Caki2 (cell line): ENCODE measurements at regions not wholly inside any gene's neighbourhood (a gene's known extent, or its start where the extent isn't known, plus 50 kb on each side); places are given as distances from the start of the nearest gene placed in this dataset.

ENCODE experiments used
- DNase-seq: peaks from one replicate; pipeline ENCODE4 v3.0.0-alpha.2; 2015; ENCODE audit warnings: low read depth
- in situ Hi-C: cut with HindIII; loops from 2 replicates; pipeline ENCODE4 v1.10.0; 2016; ENCODE audit warnings: low sequenced_read_pairs, low pct_unique_long_range_greater_than_20kb, mixed read lengths

DNA sequence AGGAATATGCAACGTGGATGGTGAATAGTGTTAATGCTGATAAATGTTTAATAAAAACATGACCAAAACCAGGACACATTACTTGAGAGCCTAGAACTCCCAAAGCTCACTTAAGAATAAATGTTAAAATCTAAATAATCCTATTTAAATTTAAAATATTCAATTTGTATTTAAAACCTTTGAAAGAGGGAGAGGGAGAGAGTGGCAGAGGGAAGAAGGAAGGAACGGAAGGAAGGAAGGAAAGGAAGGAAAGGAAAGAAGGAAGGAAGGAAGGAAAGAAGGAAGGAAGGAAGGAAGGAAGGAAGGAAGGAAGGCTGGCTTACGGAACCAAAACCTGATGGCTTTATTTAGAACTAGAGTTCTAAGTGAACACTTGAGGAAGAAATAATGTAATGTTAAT, 324.1 kb upstream of the SYT4 start:
- in situ Hi-C loops: no loop called here

DNA sequence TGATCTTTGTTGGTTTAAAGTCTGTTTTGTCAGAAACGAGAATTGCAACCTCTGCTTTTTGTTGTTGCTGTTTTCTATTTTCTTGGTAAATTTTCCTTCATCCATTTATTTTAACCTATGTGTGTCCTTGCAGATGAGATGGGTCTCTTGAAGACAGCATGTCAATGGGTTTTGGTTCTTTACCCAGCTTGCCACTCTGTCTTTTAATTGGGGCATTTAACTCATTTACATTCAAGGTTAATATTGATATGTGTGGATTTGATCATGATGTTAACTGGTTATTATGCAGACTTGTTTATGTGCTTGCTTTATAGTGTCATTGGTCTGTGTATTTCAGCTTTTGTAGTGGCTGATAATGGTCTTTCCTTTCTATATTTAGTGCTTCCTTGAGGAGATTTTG, 327.9 kb upstream of the SYT4 start:
- DNase-seq: no peak
- in situ Hi-C loops: no loop called here

More for the DNA sequence above, 324.1 kb upstream of the SYT4 start:
- DNase-seq: no peak

DNA sequence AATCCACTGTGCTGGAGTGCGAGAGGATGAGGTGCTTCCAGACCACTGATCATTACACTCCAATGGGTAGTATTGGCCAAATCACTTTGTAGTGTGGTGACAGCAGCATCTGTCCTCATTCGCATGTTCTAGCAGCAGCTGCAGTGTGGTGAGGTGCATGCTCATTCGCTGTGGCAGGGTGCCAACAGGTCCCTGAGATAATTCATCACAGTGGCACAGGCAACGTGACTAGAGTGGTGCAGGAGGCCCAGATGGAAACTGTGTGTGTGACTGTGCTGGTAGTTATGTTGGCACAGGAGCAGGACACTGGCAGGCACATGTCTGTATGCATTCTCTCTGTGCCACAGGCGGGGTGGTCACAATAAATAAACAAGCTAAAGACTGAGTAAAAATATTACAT, 329.5 kb upstream of the SYT4 start:
- in situ Hi-C loops: no loop called here
- DNase-seq: no peak

DNA sequence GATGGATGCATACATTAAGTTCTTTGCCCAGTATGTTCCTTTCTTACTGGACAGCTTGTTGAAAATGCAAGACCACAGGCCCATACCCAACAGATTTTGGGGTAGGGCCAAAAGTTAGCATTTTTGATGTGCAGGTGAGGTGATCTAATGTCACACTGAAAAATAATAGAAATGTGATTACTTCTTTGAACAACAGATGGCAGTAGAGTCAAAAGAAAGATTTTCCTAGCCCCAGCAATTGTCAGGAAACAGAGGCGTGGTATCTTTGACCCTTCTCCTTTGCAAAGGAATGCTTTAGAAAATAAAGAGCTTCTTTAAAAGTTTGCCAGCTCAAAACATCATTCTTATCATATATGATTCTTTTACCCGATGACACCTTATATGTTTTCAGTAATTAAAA, 343.6 kb upstream of the SYT4 start:
- DNase-seq: peak; percentile 18
- in situ Hi-C loops: no loop called here

DNA sequence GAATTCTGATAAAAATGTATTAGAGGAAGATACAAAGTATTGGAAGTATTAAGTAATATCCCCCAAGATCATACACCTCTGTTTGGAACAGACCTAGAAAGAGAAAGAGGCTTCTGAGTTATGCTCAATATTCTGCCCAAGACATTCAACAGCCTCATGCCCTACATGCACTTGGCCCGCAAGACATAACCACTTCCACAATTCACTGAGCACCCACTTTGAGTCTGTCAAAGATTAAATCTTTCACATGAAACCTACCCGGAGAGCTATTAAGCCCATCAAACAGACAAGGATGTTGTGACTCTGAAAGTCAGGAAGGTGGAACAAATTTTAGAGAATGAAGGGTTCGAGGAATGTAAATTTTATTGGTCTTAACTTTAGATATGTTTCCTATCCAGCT, 344.7 kb upstream of the SYT4 start:
- DNase-seq: no peak
- in situ Hi-C loops: no loop called here

DNA sequence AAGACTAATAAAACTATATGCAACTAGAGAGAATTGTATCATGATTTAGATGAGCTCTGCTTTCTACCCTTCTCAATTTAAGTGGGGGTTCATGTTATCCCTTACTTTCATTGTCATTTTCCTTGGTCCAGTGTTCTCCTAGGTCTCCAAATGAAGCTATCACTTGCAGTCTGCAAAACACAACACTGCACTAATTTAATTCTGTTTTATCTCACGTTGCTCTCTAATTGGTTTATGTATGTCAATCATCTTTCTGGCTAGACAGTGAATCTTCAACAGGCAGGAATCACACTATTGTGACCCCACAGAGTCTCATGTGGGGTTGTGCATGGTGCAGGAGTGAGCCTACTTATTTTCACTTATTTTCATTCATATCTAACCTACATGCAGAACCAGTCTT, 348.3 kb upstream of the SYT4 start:
- in situ Hi-C loops: no loop called here
- DNase-seq: no peak

DNA sequence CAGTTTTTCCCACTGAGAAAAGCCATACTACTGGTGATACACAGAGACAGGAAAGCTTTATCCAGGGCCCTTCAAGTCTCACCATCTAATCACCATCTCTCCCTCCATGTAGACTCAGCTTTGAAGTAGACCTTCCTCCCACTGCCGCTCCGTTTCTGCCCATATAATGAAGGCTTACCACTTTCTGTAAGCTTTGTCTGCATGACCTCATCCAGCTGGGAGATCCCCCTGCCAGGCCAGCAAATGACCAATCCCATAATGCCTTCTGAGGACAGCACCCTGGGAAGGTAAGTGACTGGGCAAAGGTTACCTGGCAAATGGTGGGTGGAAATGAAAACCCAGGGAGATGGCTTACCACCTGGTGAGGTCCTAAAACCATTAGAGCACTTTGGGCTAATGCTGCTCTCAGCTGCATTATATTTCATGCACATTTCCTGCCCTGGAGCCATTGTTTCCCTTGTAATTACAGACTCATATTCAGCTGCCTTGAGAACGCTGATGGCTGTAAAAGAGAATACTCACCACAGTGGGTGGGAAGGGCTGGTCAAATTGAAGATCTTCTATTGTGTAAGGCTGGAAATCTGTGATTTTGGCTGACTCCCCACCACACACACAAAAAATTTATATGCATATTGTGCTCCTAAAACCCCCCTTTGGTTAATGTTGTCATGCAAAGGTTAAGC, 350.7 kb upstream of the SYT4 start:
- DNase-seq: no peak
- in situ Hi-C loops: no loop called here

DNA sequence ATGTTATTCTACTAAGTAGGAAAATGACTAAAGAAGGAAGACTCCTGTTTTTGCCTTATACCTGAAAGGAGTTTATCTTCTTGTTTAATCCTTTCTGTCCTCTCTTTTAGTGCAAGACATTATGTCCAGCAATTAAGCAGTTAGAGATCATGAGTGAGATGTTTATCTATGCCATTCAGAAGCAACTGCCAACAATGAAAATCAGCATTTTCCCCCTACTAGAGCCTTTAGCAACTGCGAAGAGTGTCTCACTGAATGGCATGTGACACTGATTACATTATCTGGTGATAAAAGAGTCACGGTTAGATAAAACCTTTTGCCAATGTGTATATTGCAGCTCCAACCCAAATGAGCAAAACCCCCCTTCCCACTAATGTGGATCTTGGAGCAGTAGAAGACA, 357.7 kb upstream of the SYT4 start:
- in situ Hi-C loops: no loop called here

DNA sequence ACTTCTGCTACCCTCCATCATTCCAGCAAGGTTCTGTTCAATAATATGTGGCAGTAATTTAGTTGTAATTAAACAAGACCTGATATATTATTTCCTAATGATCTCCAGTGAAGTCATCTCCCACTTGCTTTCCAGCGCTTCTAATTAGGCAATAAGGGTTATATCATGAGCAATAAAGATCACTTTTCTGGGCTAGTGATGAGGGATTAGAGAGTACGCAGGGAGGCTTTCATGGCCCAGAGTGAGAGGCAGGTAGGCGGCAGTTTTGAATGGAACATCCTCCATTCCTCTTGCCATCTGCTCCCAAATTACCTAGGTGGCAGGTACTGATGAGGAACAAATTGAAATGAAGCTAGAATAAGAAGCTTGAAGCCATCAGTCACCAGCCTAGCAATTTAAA, 358.1 kb upstream of the SYT4 start:
- DNase-seq: no peak
- in situ Hi-C loops: no loop called here

More for the DNA sequence above, 357.7 kb upstream of the SYT4 start:
- no peak for DNase-seq

DNA sequence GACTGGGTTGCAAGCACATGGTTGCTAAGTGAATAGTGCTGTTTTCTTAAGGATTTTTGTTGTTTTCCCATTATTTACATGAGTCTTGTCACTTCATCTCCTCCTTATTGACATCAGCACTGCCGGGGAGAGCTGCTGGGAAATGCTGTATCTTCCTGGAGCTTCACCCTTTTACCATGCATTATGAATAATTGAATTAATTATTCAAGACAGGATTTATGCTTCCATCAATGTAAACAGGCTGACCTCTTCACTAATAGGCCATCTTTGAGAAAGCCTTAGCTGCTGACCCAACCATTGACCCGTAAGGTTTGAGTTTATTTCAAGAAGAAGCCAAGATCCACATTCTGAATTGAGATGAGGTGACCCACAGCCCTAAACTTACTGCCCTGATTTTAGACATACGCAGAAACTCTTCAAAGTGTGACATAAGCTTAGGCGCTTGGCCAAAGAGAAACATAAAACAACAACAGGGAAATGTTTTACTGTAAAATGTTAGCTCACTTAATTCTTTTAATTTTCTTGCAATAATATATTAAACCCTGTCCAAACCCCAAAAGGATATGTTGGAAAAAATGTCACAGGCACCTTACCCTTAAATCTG, 365.5 kb upstream of the SYT4 start:
- in situ Hi-C loops: no loop called here

DNA sequence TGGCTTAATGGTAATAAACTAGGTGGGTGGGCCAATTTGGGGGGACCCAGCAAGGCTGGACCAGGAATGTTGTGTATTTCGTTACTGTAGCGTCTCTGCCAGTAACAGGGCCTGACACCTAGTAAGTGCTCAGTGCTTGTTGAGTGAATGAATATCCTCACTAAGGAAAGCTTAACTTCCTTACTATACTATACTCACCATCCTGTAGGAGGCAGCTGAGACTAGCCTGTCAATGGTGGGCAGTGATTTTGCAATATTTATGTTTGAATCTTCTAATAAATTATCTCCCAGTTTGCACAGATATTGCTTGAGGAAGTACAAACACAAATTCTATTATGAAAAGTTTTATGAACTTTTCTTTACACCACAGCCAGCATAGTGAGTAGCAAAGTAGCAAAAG, 370.7 kb upstream of the SYT4 start:
- in situ Hi-C loops: no loop called here
- no peak for DNase-seq

More for the DNA sequence above, 365.5 kb upstream of the SYT4 start:
- DNase-seq: no peak

DNA sequence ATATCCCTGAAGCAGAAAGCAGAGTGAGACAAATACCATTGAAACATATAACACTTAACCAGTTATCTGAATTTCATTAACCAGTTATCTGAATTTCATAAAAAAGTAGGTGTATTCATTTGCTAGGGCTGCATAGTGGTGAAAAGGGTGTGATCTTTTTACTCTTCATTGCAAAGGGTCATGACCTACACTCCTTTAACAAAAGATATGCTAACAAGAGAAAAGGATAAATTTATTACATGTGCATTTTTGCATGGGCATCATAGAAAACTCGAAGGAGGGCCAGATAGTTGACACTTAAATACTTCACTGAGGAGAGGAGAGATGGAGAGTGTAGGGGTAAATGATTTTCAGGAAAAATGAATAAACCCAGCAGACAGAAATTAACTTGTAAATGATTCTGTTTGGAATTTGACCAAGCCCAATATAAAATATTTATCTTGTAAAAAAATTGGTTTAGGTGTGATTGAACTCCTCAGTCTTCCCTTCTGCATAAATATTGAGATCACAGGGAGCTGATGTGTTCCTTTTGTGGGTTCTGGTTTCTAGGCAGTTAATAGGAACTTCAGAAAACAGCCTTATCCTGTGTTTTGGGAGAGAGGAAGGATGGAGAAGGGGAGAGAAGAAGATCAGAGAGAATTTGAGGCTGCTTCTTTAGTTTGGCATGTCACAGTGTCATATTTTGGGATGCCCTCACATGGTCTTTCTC, 372.5 kb upstream of the SYT4 start:
- DNase-seq: no peak
- in situ Hi-C loops: no loop called here

DNA sequence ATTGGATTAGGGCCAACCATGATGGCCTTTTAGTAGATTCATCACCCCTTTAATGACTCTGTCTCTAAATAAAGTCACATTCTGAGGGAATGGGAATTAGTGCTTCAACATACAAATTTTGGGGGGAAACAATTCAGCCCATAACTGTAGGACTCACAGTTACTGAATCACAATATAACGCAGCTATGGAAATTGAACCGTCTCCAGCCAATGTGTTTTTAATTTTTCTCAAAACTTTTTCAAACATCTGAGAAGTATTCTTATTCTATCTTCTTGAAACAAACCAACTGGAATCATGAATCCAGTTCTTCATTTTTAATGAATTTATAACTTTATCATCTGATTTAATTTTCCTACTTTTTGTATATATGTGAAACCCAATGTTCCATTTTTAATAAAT, 373.1 kb upstream of the SYT4 start:
- in situ Hi-C loops: no loop called here
- DNase-seq: no peak

DNA sequence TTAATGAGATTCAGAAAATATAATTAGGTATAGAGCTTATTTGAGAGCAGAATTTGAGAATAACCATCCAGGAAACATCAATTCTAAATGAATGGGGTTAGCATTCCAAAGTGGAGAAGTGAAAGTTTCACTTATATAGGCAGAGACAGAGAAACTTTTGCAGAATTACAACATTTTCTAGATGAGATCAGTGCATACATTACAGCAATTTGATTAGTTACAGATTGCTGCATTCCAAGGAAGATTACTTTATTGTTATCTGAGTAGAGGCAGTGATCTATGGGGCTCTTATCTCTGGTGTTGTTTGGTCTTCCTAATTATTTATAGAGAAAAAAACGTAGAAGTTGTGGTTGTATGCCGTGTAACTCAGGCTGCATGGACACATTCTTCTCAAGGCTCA, 373.8 kb upstream of the SYT4 start:
- in situ Hi-C loops: no loop called here
- DNase-seq: no peak

DNA sequence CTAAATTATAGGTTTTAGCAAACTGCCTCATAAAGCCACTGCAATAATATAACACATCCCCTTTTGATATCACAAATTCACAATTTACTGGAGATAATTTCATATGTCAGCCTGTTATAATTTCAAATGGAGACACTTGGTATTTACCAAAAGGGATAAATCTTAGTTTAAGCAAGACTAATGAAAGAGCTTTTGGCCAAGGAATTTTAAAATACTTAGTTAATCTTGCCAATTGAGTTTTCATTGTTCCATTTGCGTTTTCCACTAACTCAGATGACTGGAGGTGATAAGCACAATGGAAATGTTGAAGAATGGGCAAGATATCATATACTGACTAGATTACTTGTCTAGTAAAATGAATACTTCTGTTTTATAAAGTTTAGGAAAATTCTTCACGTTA, 379.3 kb upstream of the SYT4 start:
- in situ Hi-C loops: no loop called here
- DNase-seq: no peak

DNA sequence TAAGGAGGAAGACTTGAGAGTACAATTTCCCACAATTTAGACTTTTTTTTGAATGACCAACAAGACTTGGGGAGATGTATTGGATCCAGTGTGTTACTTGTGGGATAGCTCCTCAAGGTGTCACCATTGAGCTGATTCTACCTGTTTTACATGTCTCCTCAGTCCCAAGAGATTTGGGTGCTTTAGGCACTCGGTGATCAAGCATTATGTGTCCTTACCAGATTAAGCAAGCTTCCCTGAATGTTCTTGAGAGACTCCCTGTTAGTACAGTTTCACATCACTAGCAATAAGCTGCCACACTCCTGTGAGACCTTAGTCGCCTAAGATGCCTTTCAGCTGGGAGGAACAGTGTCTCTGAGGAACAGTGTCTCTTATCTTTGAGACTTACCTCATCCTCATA, 384.3 kb upstream of the SYT4 start:
- peak; percentile 11 for DNase-seq
- in situ Hi-C loops: no loop called here

DNA sequence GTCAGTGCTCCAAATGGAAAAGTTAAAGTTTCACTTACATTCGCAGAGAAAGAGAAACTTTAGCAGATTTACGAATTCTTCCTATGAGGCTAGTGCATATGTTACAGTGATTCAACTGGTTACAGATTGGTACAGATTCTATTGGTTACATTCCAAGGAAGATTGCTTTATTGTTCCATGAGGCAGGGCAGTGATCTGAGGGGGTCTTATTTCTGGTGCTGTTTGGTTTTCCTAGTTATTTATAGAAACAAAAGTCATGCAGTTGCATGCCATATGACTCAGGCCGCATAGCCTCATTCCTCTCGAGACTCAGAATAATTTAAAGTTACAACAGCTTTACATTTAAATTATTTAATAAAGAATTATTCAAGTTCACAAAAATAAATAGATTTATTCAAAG, 385.4 kb upstream of the SYT4 start:
- in situ Hi-C loops: no loop called here
- DNase-seq: no peak

DNA sequence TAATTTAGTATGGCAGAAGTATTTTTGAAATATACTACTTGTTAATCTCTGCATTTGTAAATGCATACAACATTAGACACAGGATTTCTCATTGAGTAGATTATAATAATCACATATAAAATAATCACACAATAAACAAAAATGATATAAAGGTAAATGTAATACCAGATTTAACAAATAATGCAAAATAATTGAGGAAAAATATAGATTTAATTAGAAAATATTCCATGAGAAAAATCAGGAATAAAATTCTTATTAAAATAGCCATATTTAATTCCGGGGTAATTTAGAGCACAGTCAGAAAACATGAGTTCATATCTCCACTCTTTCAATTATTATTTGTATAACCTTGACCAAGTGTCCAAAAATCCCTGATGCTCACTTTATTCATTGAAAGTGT, 385.9 kb upstream of the SYT4 start:
- DNase-seq: no peak
- in situ Hi-C loops: no loop called here

DNA sequence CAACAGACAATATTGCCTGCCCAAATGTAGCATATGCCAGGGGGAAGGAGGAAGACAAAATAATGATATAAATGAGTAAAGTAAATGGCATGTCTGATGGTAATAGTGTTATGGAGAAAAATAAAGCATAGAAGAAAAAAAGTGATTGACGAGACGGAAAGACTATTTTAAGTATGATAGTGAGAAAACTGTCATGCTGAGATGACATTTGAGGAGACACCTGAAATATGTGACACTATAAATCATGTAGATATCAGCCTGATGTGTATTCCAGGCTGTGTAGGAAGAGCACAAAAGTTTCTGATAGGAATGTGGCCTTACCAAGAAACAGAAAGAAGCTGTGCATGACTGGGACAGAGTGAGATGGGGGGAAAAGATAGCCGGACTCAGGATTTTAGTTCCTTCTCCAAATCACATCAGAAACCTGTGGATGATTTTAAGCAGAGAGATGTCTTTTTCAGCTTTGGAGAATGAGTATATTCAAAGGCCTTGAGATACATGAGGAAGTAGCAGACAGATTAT, 387.3 kb upstream of the SYT4 start:
- DNase-seq: no peak
- in situ Hi-C loops: no loop called here
